ENCODE measurements at regions not wholly inside any gene's neighbourhood (a gene's known extent, or its start where the extent isn't known, plus 50 kb on each side); places are given as distances from the start of the nearest gene placed in this dataset.

- TF ChIP-seq CTCF (IDR thresholded peaks at IDR 0.05) (no peak), POLR2A (IDR thresholded peaks at IDR 0.05) (no peak)
These were observed 771.0 kb downstream of the IRX1 start for GRCh38 chr5:4366628-4367027.

Measured in Peyer's patch (tissue), 4 donors.